ENCODE measurements at regions not wholly inside any gene's neighbourhood (a gene's known extent, or its start where the extent isn't known, plus 50 kb on each side); places are given as distances from the start of the nearest gene placed in this dataset.

DNA sequence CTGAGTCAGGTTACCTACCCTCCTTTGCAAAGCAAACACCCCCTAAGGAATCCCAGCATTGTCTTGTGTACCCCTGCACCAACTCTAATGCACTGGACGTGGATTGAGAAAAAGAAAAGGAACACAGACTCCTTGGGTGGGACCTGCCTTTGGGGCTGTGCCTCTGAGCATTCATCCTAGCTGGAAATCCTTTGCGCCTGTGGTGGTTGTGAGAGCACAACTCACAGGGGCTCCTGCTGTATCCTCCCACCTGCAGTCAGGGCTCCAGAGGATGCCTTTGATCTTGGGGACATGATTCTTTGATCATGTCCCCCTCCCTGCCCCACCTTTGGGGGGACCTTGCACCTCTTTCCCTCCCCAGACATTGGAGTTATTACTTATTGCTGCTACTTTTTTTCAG lies 338.5 kb downstream of the GADD45G start:
- ChIA-PET CTCF (no interaction called here), POLR2A (no interaction called here)
- intact Hi-C loops (cut with micrococcal nuclease) = no loop called here
- Mint-ChIP-seq H3K27me3 (peaks cover 18% of the 10 kb centered on the region), H3K4me1 (no peaks in the 10 kb centered on the region), H3K36me3 (ENCODE audit: low read depth) (no peaks in the 10 kb centered on the region), H3K4me3 (no peak overlapping the region), H3K9me3 (peaks cover 2% of the 10 kb centered on the region), H3K27ac (no peak overlapping the region)
- ATAC-seq (ENCODE audit: low read depth) (no peak), DNase-seq (no peak)
- TF ChIP-seq, protein P1, sequence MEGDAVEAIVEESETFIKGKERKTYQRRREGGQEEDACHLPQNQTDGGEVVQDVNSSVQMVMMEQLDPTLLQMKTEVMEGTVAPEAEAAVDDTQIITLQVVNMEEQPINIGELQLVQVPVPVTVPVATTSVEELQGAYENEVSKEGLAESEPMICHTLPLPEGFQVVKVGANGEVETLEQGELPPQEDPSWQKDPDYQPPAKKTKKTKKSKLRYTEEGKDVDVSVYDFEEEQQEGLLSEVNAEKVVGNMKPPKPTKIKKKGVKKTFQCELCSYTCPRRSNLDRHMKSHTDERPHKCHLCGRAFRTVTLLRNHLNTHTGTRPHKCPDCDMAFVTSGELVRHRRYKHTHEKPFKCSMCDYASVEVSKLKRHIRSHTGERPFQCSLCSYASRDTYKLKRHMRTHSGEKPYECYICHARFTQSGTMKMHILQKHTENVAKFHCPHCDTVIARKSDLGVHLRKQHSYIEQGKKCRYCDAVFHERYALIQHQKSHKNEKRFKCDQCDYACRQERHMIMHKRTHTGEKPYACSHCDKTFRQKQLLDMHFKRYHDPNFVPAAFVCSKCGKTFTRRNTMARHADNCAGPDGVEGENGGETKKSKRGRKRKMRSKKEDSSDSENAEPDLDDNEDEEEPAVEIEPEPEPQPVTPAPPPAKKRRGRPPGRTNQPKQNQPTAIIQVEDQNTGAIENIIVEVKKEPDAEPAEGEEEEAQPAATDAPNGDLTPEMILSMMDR (IDR thresholded peaks at IDR 0.05) = no peak

DNA sequence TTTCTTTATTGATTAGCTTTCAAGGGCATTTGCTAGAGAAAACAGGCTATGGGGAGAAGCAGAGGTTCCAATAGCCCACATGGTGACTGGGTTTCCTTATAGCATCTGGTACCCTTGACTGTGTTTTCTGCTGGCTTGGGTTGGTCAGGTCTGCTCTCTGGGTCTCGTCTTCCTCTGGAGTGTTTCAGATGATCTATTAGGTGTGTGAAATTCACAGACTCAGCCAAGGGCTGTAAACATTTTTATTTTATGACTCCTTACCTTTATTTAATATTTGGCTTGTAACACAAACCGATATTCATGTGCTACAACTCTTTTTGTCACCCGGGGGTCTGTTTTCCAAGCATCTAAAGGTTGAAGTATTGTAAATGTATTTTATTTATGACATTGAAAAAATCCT lies 338.9 kb downstream of the GADD45G start:
- ATAC-seq (ENCODE audit: low read depth) = no peak
- DNase-seq = no peak
- Mint-ChIP-seq H3K4me3 (no peak overlapping the region), H3K36me3 (ENCODE audit: low read depth) (no peaks in the 10 kb centered on the region), H3K27me3 (peaks cover 18% of the 10 kb centered on the region), H3K9me3 (peaks cover 2% of the 10 kb centered on the region), H3K4me1 (no peaks in the 10 kb centered on the region), H3K27ac (no peak overlapping the region)
- POLR2A ChIA-PET = no interaction called here
- intact Hi-C loops (cut with micrococcal nuclease) = no loop called here
- TF ChIP-seq, protein P1 (IDR thresholded peaks at IDR 0.05) = no peak
- CTCF ChIA-PET = no interaction called here

DNA sequence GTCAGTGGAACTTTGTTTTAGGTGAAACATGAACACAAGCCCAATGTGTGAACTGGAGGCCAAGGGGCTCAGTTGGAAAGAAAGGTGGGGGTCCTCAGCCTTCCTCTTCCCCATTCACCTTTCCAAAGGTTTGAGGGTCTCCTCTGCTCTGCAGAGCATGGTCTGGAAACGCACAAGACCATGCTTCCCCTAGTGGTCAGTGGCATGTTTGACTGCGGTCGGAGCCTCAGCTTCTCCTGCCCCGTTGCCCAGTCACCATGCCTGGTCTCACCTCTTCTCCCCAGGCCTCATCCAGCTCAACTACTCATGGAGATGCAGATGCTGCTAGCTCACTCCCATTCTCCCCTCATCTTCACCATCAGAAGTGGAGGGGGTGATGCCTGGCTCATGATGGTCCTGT lies 340.3 kb downstream of the GADD45G start:
- POLR2A ChIA-PET = no interaction called here
- intact Hi-C loops (cut with micrococcal nuclease) = no loop called here

DNA sequence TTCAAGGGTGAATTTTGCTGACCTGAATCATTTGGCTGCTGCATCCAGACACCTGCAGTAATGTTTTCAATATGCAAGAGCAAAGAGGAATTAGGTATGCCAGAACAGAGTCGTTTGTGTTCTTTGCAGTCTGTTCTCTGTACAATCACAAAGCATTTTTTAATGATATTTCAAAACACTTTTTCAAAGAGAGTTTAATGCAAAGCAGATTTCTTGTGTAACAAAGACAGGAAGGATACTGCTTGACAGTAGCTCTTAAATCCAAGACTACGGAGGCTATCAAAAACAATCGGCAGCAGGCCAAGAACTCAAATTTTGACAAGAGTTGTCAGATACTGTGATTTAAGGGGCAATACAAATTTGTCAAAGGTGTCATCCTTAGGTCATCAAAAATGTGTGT lies 341.9 kb downstream of the GADD45G start:
- CTCF ChIA-PET = no interaction called here
- no peak for DNase-seq

More for the DNA sequence above, 340.3 kb downstream of the GADD45G start:
- H3K4me3 Mint-ChIP-seq = no peak overlapping the region
- ATAC-seq (ENCODE audit: low read depth) = no peak
- TF ChIP-seq, protein P1 (IDR thresholded peaks at IDR 0.05) = no peak
- H3K36me3 Mint-ChIP-seq (ENCODE audit: low read depth) = no peaks in the 10 kb centered on the region
- DNase-seq = no peak
- peaks cover 9% of the 10 kb centered on the region for H3K9me3 Mint-ChIP-seq
- CTCF ChIA-PET = no interaction called here
- H3K27me3 Mint-ChIP-seq = peaks cover 8% of the 10 kb centered on the region
- H3K27ac Mint-ChIP-seq = no peak overlapping the region
- no peaks in the 10 kb centered on the region for H3K4me1 Mint-ChIP-seq

DNA sequence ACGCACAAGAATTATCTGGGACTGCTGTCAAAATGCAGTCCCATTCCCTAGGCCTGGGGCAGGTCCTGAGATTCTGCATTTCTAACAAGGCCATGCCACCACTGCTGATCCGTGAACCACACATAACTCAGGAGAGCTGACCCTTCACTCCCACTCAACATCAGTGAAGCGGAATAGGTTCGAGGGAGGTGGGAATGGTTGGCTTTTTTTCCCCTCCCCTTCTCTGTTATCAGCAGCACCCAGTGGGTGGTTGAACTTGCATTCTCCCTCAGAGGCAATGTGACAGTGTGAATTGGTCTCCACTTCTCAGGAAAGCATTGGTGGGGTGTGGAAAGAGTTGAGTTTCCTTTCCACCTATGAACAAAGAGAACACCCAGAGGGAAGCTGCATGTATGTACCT lies 344.3 kb downstream of the GADD45G start:
- intact Hi-C loops (cut with micrococcal nuclease) = no loop called here
- TF ChIP-seq, protein P1 (IDR thresholded peaks at IDR 0.05) = no peak
- DNase-seq = no peak
- CTCF ChIA-PET = no interaction called here
- no peaks in the 10 kb centered on the region for H3K27me3 Mint-ChIP-seq
- no peaks in the 10 kb centered on the region for H3K36me3 Mint-ChIP-seq (ENCODE audit: low read depth)
- H3K4me1 Mint-ChIP-seq = no peaks in the 10 kb centered on the region
- no peak overlapping the region for H3K4me3 Mint-ChIP-seq
- H3K9me3 Mint-ChIP-seq = peaks cover 9% of the 10 kb centered on the region
- no peak overlapping the region for H3K27ac Mint-ChIP-seq
- ATAC-seq (ENCODE audit: low read depth) = no peak
- POLR2A ChIA-PET = no interaction called here

More for the DNA sequence above, 341.9 kb downstream of the GADD45G start:
- no peak overlapping the region for H3K27ac Mint-ChIP-seq
- H3K4me1 Mint-ChIP-seq = no peaks in the 10 kb centered on the region
- TF ChIP-seq, protein P1 (IDR thresholded peaks at IDR 0.05) = no peak
- no peak overlapping the region for H3K4me3 Mint-ChIP-seq
- H3K9me3 Mint-ChIP-seq = peaks cover 9% of the 10 kb centered on the region
- H3K27me3 Mint-ChIP-seq = peaks cover 3% of the 10 kb centered on the region
- no peak for ATAC-seq (ENCODE audit: low read depth)
- POLR2A ChIA-PET = no interaction called here
- H3K36me3 Mint-ChIP-seq (ENCODE audit: low read depth) = no peaks in the 10 kb centered on the region
- intact Hi-C loops (cut with micrococcal nuclease) = no loop called here

Data from activated B cell treated with CpG ODN at 0.5 μM for 24 hours (primary cell).